ENCODE measurements at regions not wholly inside any gene's neighbourhood (a gene's known extent, or its start where the extent isn't known, plus 50 kb on each side); places are given as distances from the start of the nearest gene placed in this dataset.

DNA sequence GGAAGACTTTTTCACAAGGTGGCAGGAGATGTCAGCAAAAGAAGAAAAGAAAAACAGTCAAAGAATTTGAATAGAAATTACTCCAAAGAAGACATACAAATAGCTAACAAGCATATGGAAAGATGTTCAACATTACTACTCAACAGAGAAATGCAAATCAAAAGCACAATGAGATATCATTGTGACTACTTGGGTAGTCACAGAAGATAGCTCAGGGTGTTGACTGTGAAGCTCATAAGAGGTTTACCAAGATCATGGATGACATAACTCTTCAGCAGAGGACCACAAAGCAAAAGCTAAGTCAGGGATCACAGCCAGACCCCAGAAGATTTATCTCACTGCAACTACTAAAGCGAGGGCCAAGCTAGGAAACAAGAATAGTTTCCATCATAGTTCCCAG, 53.0 kb upstream of the TANK start:
- H3K4me3 ChIP-seq (replicated peaks; ENCODE audit: insufficient read depth, low read length): no peak overlapping the region
- TF ChIP-seq GABPA (IDR thresholded peaks at IDR 0.05; ENCODE audit: low read depth) (no peak), CTCF (IDR thresholded peaks at IDR 0.05; ENCODE audit: insufficient read depth, low read length) (no peak), SPI1 (IDR thresholded peaks at IDR 0.05; ENCODE audit: borderline replicate concordance, low read depth) (no peak), POLR2AphosphoS5 (IDR thresholded peaks at IDR 0.05; ENCODE audit: low read depth) (no peak), REST (IDR thresholded peaks at IDR 0.05; ENCODE audit: insufficient replicate concordance, low read depth) (no peak)
- H3K27me3 ChIP-seq (ENCODE audit: insufficient read depth, poor library complexity, severe bottlenecking): no peaks in the 10 kb centered on the region
- H3K27ac ChIP-seq (replicated peaks): no peak overlapping the region
- no peak for DNase-seq (ENCODE audit: low read depth in 1 of 2, low spot score in 1 of 2)
